Vagina (tissue), 2 donors: ENCODE measurements at regions not wholly inside any gene's neighbourhood (a gene's known extent, or its start where the extent isn't known, plus 50 kb on each side); places are given as distances from the start of the nearest gene placed in this dataset.

Experiments
- DNase-seq, 2 donors: peaks; one replicate each; pipeline ENCODE4 v3.0.0-alpha.2; 2017; ENCODE audit errors: extremely low spot score in 2 of 2
- H3K27ac ChIP-seq: fragments of 200-600 bp; sonication (generic); one replicate; pipeline ENCODE4 v1.5.1; 2019
- H3K27me3 ChIP-seq: fragments of 200-600 bp; sonication (generic); one replicate; pipeline ENCODE4 v1.5.1; 2019
- H3K36me3 ChIP-seq, 2 donors: fragments of 200-600 bp; sonication (generic); one replicate each; pipeline ENCODE4 v1.5.1; 2017 to 2019
- H3K4me1 ChIP-seq: fragments of 200-600 bp; sonication (generic); one replicate; pipeline ENCODE4 v1.5.1; 2019
- H3K4me3 ChIP-seq, 2 donors: fragments of 200-600 bp; sonication (generic); 1 replicate in 1 of 2; 2 replicates in 1 of 2; pipeline ENCODE4 v1.5.1; 2016 to 2019
- H3K9me3 ChIP-seq: fragments of 200-600 bp; sonication (generic); one replicate; pipeline ENCODE4 v1.5.1; 2019
- POLR2A ChIP-seq, 2 donors: fragments of 450-650 bp; IDR thresholded peaks; one replicate each; pipeline ENCODE4 v1.6.1; 2017; ENCODE audit warnings: antibody characterized with exemption in 2 of 2, mild to moderate bottlenecking in 2 of 2, moderate library complexity in 2 of 2
- POLR2AphosphoS5 ChIP-seq, 2 donors: sonication (generic); formaldehyde crosslinking; IDR thresholded peaks; one replicate each; pipeline ENCODE4 v1.9.0; 2017; ENCODE audit warnings: antibody characterized with exemption in 2 of 2, mild to moderate bottlenecking in 2 of 2, low read depth in 1 of 2; ENCODE audit not compliant: insufficient read depth in 1 of 2
- intact Hi-C: fragments of 100-400 bp; cut with DNase I; formaldehyde crosslinking; loops from one replicate; pipeline ENCODE4 v1.15.1; 2023
- TF ChIP-seq, protein P1 (sequence below), 3 experiments: fragments of 450-650 bp in 2 of 3; fragments of 200-600 bp in 1 of 3; sonication (generic) in 1 of 3; IDR thresholded peaks; one replicate each; pipeline ENCODE4 v1.5.1; 2017 to 2019; ENCODE audit warnings: antibody characterized with exemption in 3 of 3, mild to moderate bottlenecking in 2 of 3, moderate library complexity in 2 of 3

DNA sequence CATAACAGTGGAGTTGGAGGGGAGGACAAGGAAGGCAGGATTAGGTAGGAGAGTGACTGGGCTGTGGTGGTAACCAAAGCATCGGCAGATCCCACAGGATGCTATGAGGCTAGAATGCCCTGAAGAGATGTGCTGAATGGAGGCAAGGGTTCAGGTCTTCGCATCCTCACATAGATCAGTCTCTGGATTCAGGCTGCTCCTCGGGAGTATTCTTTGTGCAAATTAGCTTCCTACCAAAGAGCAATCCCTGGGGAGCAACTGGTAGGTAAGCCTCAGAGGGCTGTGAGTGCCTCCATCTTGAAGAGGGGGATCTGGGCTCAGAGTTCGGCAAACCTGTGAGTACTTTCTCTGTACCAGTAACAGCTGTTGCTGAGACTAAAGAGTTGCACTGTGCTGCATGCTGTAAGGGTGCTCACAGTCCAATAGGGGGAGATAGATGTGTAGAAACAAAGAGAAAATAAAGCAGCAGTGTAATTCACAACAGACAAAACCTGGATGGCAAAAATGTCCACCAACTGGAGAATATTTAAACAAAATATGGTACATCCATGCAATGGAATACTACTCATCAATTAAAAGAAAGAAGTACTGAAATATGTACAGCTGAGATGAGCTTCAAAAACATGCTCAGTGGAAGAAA lies 322.4 kb upstream of the DEPDC1 start:
- Histone ChIP-seq H3K9me3 (no peaks in the 10 kb centered on the region), H3K4me3 (no peak overlapping the region), H3K27ac (no peak overlapping the region), H3K36me3 (no peaks in the 10 kb centered on the region), H3K27me3 (no peaks in the 10 kb centered on the region), H3K4me1 (no peaks in the 10 kb centered on the region)
- intact Hi-C loops = no loop called here
- DNase-seq = no peak
- TF ChIP-seq, protein P1, sequence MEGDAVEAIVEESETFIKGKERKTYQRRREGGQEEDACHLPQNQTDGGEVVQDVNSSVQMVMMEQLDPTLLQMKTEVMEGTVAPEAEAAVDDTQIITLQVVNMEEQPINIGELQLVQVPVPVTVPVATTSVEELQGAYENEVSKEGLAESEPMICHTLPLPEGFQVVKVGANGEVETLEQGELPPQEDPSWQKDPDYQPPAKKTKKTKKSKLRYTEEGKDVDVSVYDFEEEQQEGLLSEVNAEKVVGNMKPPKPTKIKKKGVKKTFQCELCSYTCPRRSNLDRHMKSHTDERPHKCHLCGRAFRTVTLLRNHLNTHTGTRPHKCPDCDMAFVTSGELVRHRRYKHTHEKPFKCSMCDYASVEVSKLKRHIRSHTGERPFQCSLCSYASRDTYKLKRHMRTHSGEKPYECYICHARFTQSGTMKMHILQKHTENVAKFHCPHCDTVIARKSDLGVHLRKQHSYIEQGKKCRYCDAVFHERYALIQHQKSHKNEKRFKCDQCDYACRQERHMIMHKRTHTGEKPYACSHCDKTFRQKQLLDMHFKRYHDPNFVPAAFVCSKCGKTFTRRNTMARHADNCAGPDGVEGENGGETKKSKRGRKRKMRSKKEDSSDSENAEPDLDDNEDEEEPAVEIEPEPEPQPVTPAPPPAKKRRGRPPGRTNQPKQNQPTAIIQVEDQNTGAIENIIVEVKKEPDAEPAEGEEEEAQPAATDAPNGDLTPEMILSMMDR (IDR thresholded peaks at IDR 0.05) = no peak
- TF ChIP-seq POLR2AphosphoS5 (IDR thresholded peaks at IDR 0.05; ENCODE audit: insufficient read depth in 1 of 2, low read depth in 1 of 2) (no peak), POLR2A (IDR thresholded peaks at IDR 0.05) (no peak)

DNA sequence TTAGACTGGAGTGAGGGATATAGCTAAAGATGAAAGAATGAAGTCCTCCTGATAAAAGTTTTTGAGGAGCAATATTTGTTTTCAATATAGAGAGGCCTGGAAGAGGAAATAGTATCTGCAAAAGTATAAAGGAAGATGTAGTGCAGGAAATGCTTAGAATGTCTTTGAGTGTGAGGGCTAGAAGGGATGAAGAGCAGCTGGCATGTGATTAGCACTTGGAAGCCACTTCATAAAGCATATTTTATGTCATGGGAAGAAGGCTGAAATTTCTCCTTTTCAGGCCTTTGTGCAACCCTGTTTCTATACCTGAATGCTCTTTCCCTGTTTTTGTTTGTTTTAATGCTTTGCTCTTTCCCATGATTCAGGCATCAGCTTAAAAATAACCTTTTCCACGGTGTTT lies 323.3 kb upstream of the DEPDC1 start:
- TF ChIP-seq, protein P1 (IDR thresholded peaks at IDR 0.05) = no peak
- no peak for TF ChIP-seq POLR2AphosphoS5 (IDR thresholded peaks at IDR 0.05; ENCODE audit: insufficient read depth in 1 of 2, low read depth in 1 of 2)
- TF ChIP-seq POLR2A (IDR thresholded peaks at IDR 0.05) = no peak
- intact Hi-C loops = no loop called here
- H3K4me3 ChIP-seq = no peak overlapping the region
- no peaks in the 10 kb centered on the region for H3K27me3 ChIP-seq
- no peak overlapping the region for H3K27ac ChIP-seq
- no peaks in the 10 kb centered on the region for H3K4me1 ChIP-seq
- H3K9me3 ChIP-seq = no peaks in the 10 kb centered on the region
- DNase-seq = no peak
- no peaks in the 10 kb centered on the region for H3K36me3 ChIP-seq

DNA sequence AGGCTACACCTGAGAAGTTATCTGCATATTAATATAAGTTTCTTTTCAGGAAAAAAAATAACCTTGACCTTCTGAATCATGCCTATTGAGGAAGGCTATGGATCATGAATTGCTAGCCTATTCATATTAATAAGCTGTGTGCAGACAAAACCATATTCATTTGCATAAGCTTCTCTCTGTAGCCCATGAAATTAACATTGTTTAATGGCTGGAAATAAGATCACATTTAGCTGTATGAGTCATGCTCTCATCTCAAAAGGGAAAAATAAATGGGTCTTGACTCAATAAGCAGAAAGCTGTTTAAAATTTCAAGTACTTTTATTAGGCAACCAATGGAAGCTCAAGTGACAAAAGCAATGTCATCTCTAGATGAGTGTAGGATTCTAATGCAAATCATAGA lies 330.0 kb upstream of the DEPDC1 start:
- no peak for DNase-seq
- TF ChIP-seq, protein P1 (IDR thresholded peaks at IDR 0.05) = no peak
- TF ChIP-seq POLR2A (IDR thresholded peaks at IDR 0.05) = no peak
- intact Hi-C loops = no loop called here
- H3K4me1 ChIP-seq = no peaks in the 10 kb centered on the region
- no peaks in the 10 kb centered on the region for H3K9me3 ChIP-seq
- H3K27ac ChIP-seq = no peak overlapping the region
- no peaks in the 10 kb centered on the region for H3K27me3 ChIP-seq
- no peak overlapping the region for H3K4me3 ChIP-seq
- H3K36me3 ChIP-seq = no peaks in the 10 kb centered on the region

DNA sequence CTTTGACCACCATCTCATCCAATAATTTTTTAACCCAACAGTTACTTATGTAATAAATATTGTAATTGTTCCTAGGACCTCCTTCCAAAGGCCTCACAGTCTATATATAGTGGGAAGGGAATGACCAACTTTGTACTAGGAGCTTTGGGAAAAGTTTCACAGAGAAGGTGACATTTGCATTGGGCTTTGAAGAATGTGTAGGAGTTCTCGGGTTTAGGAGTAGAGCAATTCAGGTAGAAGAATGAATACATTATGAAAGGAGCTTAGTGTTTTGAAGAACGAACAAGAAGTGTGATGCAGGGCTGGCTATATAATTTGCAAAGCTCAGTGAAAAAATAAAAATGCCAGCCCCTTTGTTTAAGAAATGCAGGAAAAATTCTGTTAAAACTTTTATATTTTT lies 330.4 kb upstream of the DEPDC1 start:
- intact Hi-C loops = no loop called here
- H3K9me3 ChIP-seq = no peaks in the 10 kb centered on the region
- no peak overlapping the region for H3K4me3 ChIP-seq
- no peaks in the 10 kb centered on the region for H3K36me3 ChIP-seq
- H3K4me1 ChIP-seq = no peaks in the 10 kb centered on the region
- H3K27ac ChIP-seq = no peak overlapping the region
- H3K27me3 ChIP-seq = no peaks in the 10 kb centered on the region
- DNase-seq = no peak
- TF ChIP-seq, protein P1 (IDR thresholded peaks at IDR 0.05) = no peak
- TF ChIP-seq POLR2AphosphoS5 (IDR thresholded peaks at IDR 0.05; ENCODE audit: insufficient read depth in 1 of 2, low read depth in 1 of 2) = no peak
- no peak for TF ChIP-seq POLR2A (IDR thresholded peaks at IDR 0.05)

DNA sequence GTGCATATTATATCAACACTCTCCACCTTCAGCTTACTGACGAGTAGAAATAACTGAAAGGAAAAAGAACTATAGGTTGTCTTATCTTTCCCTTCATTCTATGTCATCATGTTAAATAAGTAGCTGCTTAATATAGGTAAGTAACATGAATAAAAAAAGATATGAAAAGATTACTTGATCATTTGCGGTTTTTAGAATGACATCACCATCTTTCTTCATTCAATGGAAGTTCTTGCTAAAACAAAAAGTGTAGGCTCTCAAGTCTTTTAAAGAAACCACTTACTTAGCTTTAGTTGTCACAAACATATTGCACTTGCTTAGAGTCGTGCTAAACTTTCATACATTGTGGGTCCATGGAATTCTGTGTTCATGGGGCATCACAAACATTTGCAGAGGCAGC lies 331.1 kb upstream of the DEPDC1 start:
- H3K27ac ChIP-seq = no peak overlapping the region
- no peak for DNase-seq
- H3K4me3 ChIP-seq = no peak overlapping the region
- no peaks in the 10 kb centered on the region for H3K4me1 ChIP-seq
- no peaks in the 10 kb centered on the region for H3K36me3 ChIP-seq
- no peaks in the 10 kb centered on the region for H3K9me3 ChIP-seq
- TF ChIP-seq POLR2A (IDR thresholded peaks at IDR 0.05) (no peak), POLR2AphosphoS5 (IDR thresholded peaks at IDR 0.05; ENCODE audit: insufficient read depth in 1 of 2, low read depth in 1 of 2) (no peak)
- TF ChIP-seq, protein P1 (IDR thresholded peaks at IDR 0.05) = no peak
- intact Hi-C loops = no loop called here
- H3K27me3 ChIP-seq = no peaks in the 10 kb centered on the region
